SH-SY5Y (cell line): ENCODE measurements at regions not wholly inside any gene's neighbourhood (a gene's known extent, or its start where the extent isn't known, plus 50 kb on each side); places are given as distances from the start of the nearest gene placed in this dataset.

Experiments
- GATA2 ChIP-seq: IDR thresholded peaks from 2 replicates; pipeline ENCODE4 v1.6.1; 2011; ENCODE audit warnings: mild to moderate bottlenecking, low read depth, low read length
- GATA3 ChIP-seq: IDR thresholded peaks from 2 replicates; pipeline ENCODE4 v1.6.1; 2011; ENCODE audit warnings: low read depth, mild to moderate bottlenecking, low read length, moderate library complexity

- TF ChIP-seq GATA2 (no peak), GATA3 (no peak)
Observed at GRCh38 chr11:92880381-92880780, 89.1 kb upstream of the MTNR1B start.
